SK-N-SH treated with all-trans-retinoic acid at 6 μM for 48 hours (cell line): ENCODE measurements at regions not wholly inside any gene's neighbourhood (a gene's known extent, or its start where the extent isn't known, plus 50 kb on each side); places are given as distances from the start of the nearest gene placed in this dataset.

Experiments
- ARNTL ChIP-seq: fragments of 450-650 bp; formaldehyde crosslinking; IDR thresholded peaks from 2 replicates; pipeline ENCODE4 v1.5.0; 2020; ENCODE audit warnings: low read depth, mild to moderate bottlenecking, moderate library complexity, borderline replicate concordance
- BACH2 ChIP-seq: fragments of 250-450 bp; sonication (Bioruptor Pico); IDR thresholded peaks from 2 replicates; pipeline ENCODE4 v1.9.0; 2021; ENCODE audit warnings: mild to moderate bottlenecking, borderline replicate concordance
- CREB5 ChIP-seq: fragments of 250-450 bp; sonication (Bioruptor Pico); IDR thresholded peaks from 2 replicates; pipeline ENCODE4 v1.5.1; 2020; ENCODE audit warnings: low read depth, mild to moderate bottlenecking, moderate library complexity
- GLIS3 ChIP-seq: fragments of 250-450 bp; sonication (Bioruptor Pico); IDR thresholded peaks from 2 replicates; pipeline ENCODE4 v1.5.0; 2020; ENCODE audit warnings: mild to moderate bottlenecking, moderate library complexity
- OSR1 ChIP-seq: fragments of 250-450 bp; sonication (Bioruptor Pico); IDR thresholded peaks from 2 replicates; pipeline ENCODE4 v1.8.0; 2022; ENCODE audit warnings: moderate library complexity, mild to moderate bottlenecking, inconsistent platforms
- PATZ1 ChIP-seq: fragments of 250-450 bp; sonication (Bioruptor Pico); IDR thresholded peaks from 2 replicates; pipeline ENCODE4 v1.8.0; 2020; ENCODE audit warnings: mild to moderate bottlenecking, moderate library complexity, borderline replicate concordance
- SNAI2 ChIP-seq: fragments of 250-450 bp; sonication (Bioruptor Pico); IDR thresholded peaks from 2 replicates; pipeline ENCODE4 v1.5.0; 2020; ENCODE audit warnings: mild to moderate bottlenecking, moderate library complexity
- TCF4 ChIP-seq: fragments of 250-450 bp; sonication (Bioruptor Pico); IDR thresholded peaks from 2 replicates; pipeline ENCODE4 v1.8.0; 2021; ENCODE audit warnings: mild to moderate bottlenecking, moderate library complexity, borderline replicate concordance
- ZC3H10 ChIP-seq: fragments of 250-450 bp; sonication (Bioruptor Pico); IDR thresholded peaks from 2 replicates; pipeline ENCODE4 v1.5.1; 2021; ENCODE audit warnings: mild to moderate bottlenecking, moderate library complexity
- ZFP3 ChIP-seq: fragments of 250-450 bp; sonication (Bioruptor Pico); IDR thresholded peaks from 2 replicates; pipeline ENCODE4 v1.5.0; 2020; ENCODE audit warnings: mild to moderate bottlenecking, moderate library complexity
- ZFP30 ChIP-seq: fragments of 450-650 bp; formaldehyde crosslinking; IDR thresholded peaks from 2 replicates; pipeline ENCODE4 v1.5.0; 2022; ENCODE audit warnings: mild to moderate bottlenecking, moderate library complexity
- ZNF70 ChIP-seq: fragments of 450-650 bp; formaldehyde crosslinking; IDR thresholded peaks from 2 replicates; pipeline ENCODE4 v1.5.0; 2020; ENCODE audit warnings: mild to moderate bottlenecking, moderate library complexity
- ZNF8 ChIP-seq: fragments of 450-650 bp; formaldehyde crosslinking; IDR thresholded peaks from 2 replicates; pipeline ENCODE4 v1.5.0; 2020; ENCODE audit warnings: mild to moderate bottlenecking, moderate library complexity

- TF ChIP-seq TCF4 (no peak), OSR1 (CRISPR knock-in tag) (no peak), CREB5 (CRISPR knock-in tag) (no peak), GLIS3 (CRISPR knock-in tag) (no peak), ARNTL (CRISPR knock-in tag) (no peak), PATZ1 (CRISPR knock-in tag) (no peak), ZC3H10 (CRISPR knock-in tag) (no peak), ZNF8 (CRISPR knock-in tag) (no peak), ZNF70 (CRISPR knock-in tag) (no peak), ZFP3 (CRISPR knock-in tag) (no peak), BACH2 (no peak), SNAI2 (no peak), ZFP30 (CRISPR knock-in tag) (no peak)
Observed at GRCh38 chr4:43224559-43224958, 332.0 kb downstream of the GRXCR1 start.
